Fibroblast of pulmonary artery (primary cell): ENCODE measurements at regions not wholly inside any gene's neighbourhood (a gene's known extent, or its start where the extent isn't known, plus 50 kb on each side); places are given as distances from the start of the nearest gene placed in this dataset.
"Not testable (repeated sequence)": the region's sequence is repeated elsewhere in the genome, so short reads cannot be mapped to it uniquely, and the experiment has no call there.

Experiments used
- DNase-seq: peaks from one replicate; pipeline ENCODE4 v3.0.0-alpha.2; 2010; ENCODE audit warnings: low read depth
- H3K4me3 ChIP-seq: replicated peaks from 2 replicates; pipeline ENCODE4 v1.5.1; 2011; ENCODE audit warnings: low read depth, mild to moderate bottlenecking, control low read depth, low read length, moderate library complexity
- CTCF ChIP-seq: IDR thresholded peaks from 2 replicates; pipeline ENCODE4 v1.5.1; 2011; ENCODE audit warnings: mild to moderate bottlenecking, control low read depth, low read length, inconsistent platforms; ENCODE audit errors: missing control alignments

GRCh38 chr13:111664696-111665095 is 344.3 kb downstream of the TEX29 start:
- no peak overlapping the region for H3K4me3 ChIP-seq
- DNase-seq, result no peak
- no peak for TF ChIP-seq CTCF

- no peak for TF ChIP-seq CTCF
- DNase-seq, result no peak
- H3K4me3 ChIP-seq, result no peak overlapping the region
Measured at GRCh38 chr13:111665691-111666095, 345.3 kb downstream of the TEX29 start.

- no peak overlapping the region for H3K4me3 ChIP-seq
- no peak for TF ChIP-seq CTCF
- no peak for DNase-seq
Measured at GRCh38 chr13:111666164-111666776, 345.8 kb downstream of the TEX29 start.

- no peak overlapping the region for H3K4me3 ChIP-seq
- TF ChIP-seq CTCF, result no peak
- DNase-seq, result no peak
Measured at GRCh38 chr13:111667757-111668156, 347.3 kb downstream of the TEX29 start.

GRCh38 chr13:111668451-111668850 is 348.0 kb downstream of the TEX29 start:
- DNase-seq, result no peak

GRCh38 chr13:111672198-111672597 is 351.8 kb downstream of the TEX29 start:
- not testable (repeated sequence) for H3K4me3 ChIP-seq, DNase-seq

More at GRCh38 chr13:111668451-111668850, 348.0 kb downstream of the TEX29 start:
- no peak overlapping the region for H3K4me3 ChIP-seq
- TF ChIP-seq CTCF, result no peak

GRCh38 chr13:111678120-111678882 is 357.9 kb downstream of the TEX29 start:
- not testable (repeated sequence) for DNase-seq, H3K4me3 ChIP-seq

GRCh38 chr13:111679645-111680044 is 359.2 kb downstream of the TEX29 start:
- not testable (repeated sequence) for DNase-seq

GRCh38 chr13:111680100-111680499 is 359.7 kb downstream of the TEX29 start:
- not testable (repeated sequence) for H3K4me3 ChIP-seq, DNase-seq

More at GRCh38 chr13:111679645-111680044, 359.2 kb downstream of the TEX29 start:
- H3K4me3 ChIP-seq, result not testable (repeated sequence)

GRCh38 chr13:111692028-111692427 is 371.6 kb downstream of the TEX29 start:
- DNase-seq, H3K4me3 ChIP-seq: not testable (repeated sequence)

GRCh38 chr13:111696121-111696520 is 370.8 kb upstream of the SOX1 start:
- not testable (repeated sequence) for H3K4me3 ChIP-seq, DNase-seq

- H3K4me3 ChIP-seq, DNase-seq: not testable (repeated sequence)
Measured at GRCh38 chr13:111702059-111702458, 364.9 kb upstream of the SOX1 start.
